Body of pancreas (tissue), 4 donors: ENCODE measurements at regions not wholly inside any gene's neighbourhood (a gene's known extent, or its start where the extent isn't known, plus 50 kb on each side); places are given as distances from the start of the nearest gene placed in this dataset.

Source experiments
- CTCF ChIP-seq, 7 experiments: fragments of 450-650 bp in 4 of 7; fragments of 200-600 bp in 3 of 7; sonication (generic) in 3 of 7; IDR thresholded peaks; one replicate each; pipeline ENCODE4 v1.5.1; 2016 to 2019; ENCODE audit warnings: antibody characterized with exemption in 7 of 7
- POLR2A ChIP-seq, 3 donors: fragments of 450-650 bp; IDR thresholded peaks; one replicate each; pipeline ENCODE4 v1.6.1; 2016; ENCODE audit warnings: antibody characterized with exemption in 3 of 3, mild to moderate bottlenecking in 2 of 3

DNA sequence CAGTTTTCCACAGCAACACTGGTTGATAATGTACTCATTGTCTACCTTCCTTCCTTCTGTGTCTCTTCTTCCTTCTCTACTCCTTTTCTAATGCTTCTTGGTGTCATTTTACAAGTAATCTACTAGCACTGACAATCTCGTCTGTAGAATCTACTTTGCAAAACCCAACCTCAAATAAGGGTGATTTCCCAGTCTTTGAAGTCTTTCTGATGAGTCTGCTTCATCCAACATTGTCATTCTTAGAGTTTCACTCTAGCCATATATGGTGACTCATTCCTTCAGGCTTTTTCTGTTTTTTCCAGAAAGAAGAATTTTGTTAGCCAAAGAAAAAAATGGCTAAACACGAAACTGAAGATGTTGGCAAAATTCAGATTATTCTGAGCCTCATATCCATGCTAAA is 288.7 kb downstream of the MBD2 start:
- no peak for TF ChIP-seq POLR2A (IDR thresholded peaks at IDR 0.05)
- TF ChIP-seq CTCF (IDR thresholded peaks at IDR 0.05), result no peak
